WTC11 (cell line): ENCODE measurements at regions not wholly inside any gene's neighbourhood (a gene's known extent, or its start where the extent isn't known, plus 50 kb on each side); places are given as distances from the start of the nearest gene placed in this dataset.

Experiments
- ATAC-seq: fragments of 200-7000 bp; cut with Tn5 transposase; 2 replicates; pipeline ENCODE4 v1.10.0; 2021; ENCODE audit warnings: mild to moderate bottlenecking, moderate library complexity
- CTCF ChIA-PET: fragments of 300-600 bp; sonication (Branson Sonifier 250); formaldehyde crosslinking; loops from one replicate; lab custom pipeline; 2021; ENCODE audit warnings: antibody characterized with exemption; lab: Charles Lee
- POLR2A ChIA-PET: fragments of 350-600 bp; sonication (Branson Sonifier 250); formaldehyde crosslinking; loops from one replicate; lab custom pipeline; 2021; ENCODE audit warnings: antibody characterized with exemption; lab: Charles Lee
- DNase-seq: peaks from one replicate; pipeline ENCODE4 v3.0.0; 2021; ENCODE audit warnings: low spot score
- H3K27ac Mint-ChIP-seq: 2 replicates; pipeline ENCODE4 v1.8.0; 2021; ENCODE audit warnings: mixed read lengths
- H3K27me3 Mint-ChIP-seq: 2 replicates; pipeline ENCODE4 v1.8.0; 2021; ENCODE audit warnings: low read depth, mild to moderate bottlenecking, moderate library complexity, mixed read lengths
- H3K36me3 Mint-ChIP-seq: 2 replicates; pipeline ENCODE4 v1.8.0; 2021; ENCODE audit warnings: mixed read lengths
- H3K4me1 Mint-ChIP-seq: 2 replicates; pipeline ENCODE4 v1.8.0; 2022; ENCODE audit warnings: mixed read lengths
- H3K4me3 Mint-ChIP-seq: 2 replicates; pipeline ENCODE4 v1.8.0; 2021; ENCODE audit warnings: mild to moderate bottlenecking, moderate library complexity, mixed read lengths
- H3K9me3 Mint-ChIP-seq: 2 replicates; pipeline ENCODE4 v1.8.0; 2021; ENCODE audit warnings: mixed read lengths
- ATF1 ChIP-seq: sonication (generic); formaldehyde crosslinking; IDR thresholded peaks from 2 replicates; pipeline ENCODE4 v1.8.1; 2023; ENCODE audit warnings: mild to moderate bottlenecking, moderate library complexity, missing genetic modification reagents
- CREM ChIP-seq: sonication (generic); formaldehyde crosslinking; IDR thresholded peaks from 2 replicates; pipeline ENCODE4 v1.8.1; 2022; ENCODE audit warnings: mild to moderate bottlenecking, missing genetic modification reagents, moderate library complexity
- ELF4 ChIP-seq: sonication (generic); formaldehyde crosslinking; IDR thresholded peaks from 2 replicates; pipeline ENCODE4 v1.8.1; 2022; ENCODE audit warnings: low read depth, mild to moderate bottlenecking, moderate library complexity, missing genetic modification reagents
- EMX1 ChIP-seq: fragments of 250-450 bp; sonication (Bioruptor Pico); IDR thresholded peaks from 2 replicates; pipeline ENCODE4 v1.8.0; 2021; ENCODE audit warnings: mild to moderate bottlenecking
- ESRRA ChIP-seq: sonication (generic); formaldehyde crosslinking; IDR thresholded peaks from 2 replicates; pipeline ENCODE4 v1.8.1; 2022; ENCODE audit warnings: mild to moderate bottlenecking, missing genetic modification reagents, borderline replicate concordance
- FOXJ3 ChIP-seq: sonication (generic); formaldehyde crosslinking; IDR thresholded peaks from 2 replicates; pipeline ENCODE4 v1.9.0; 2021; ENCODE audit warnings: missing genetic modification reagents, mild to moderate bottlenecking, borderline replicate concordance
- FOXK1 ChIP-seq: sonication (generic); formaldehyde crosslinking; IDR thresholded peaks from 2 replicates; pipeline ENCODE4 v1.8.0; 2022; ENCODE audit warnings: mild to moderate bottlenecking, moderate library complexity, missing genetic modification reagents
- FOXP1 ChIP-seq: sonication (generic); formaldehyde crosslinking; IDR thresholded peaks from 2 replicates; pipeline ENCODE4 v1.8.0; 2022; ENCODE audit warnings: missing genetic modification reagents, mild to moderate bottlenecking, moderate library complexity, borderline replicate concordance
- RORB ChIP-seq: fragments of 250-450 bp; sonication (Bioruptor Pico); IDR thresholded peaks from 2 replicates; pipeline ENCODE4 v1.9.0; 2021; ENCODE audit warnings: mild to moderate bottlenecking
- SP1 ChIP-seq: sonication (generic); formaldehyde crosslinking; conservative IDR thresholded peaks from 2 replicates; pipeline ENCODE4 v1.8.1; 2022; ENCODE audit warnings: missing genetic modification reagents
- TEAD4 ChIP-seq: sonication (generic); formaldehyde crosslinking; IDR thresholded peaks from 2 replicates; pipeline ENCODE4 v1.8.0; 2022; ENCODE audit warnings: mild to moderate bottlenecking, missing genetic modification reagents
- ZNF121 ChIP-seq: sonication (generic); formaldehyde crosslinking; IDR thresholded peaks from 2 replicates; pipeline ENCODE4 v1.8.0; 2023; ENCODE audit warnings: missing genetic modification reagents
- ZNF263 ChIP-seq: sonication (generic); formaldehyde crosslinking; IDR thresholded peaks from 2 replicates; pipeline ENCODE4 v1.8.1; 2022; ENCODE audit warnings: low read depth, mild to moderate bottlenecking, moderate library complexity, missing genetic modification reagents
- ZNF416 ChIP-seq: fragments of 250-450 bp; sonication (Bioruptor Pico); IDR thresholded peaks from 2 replicates; pipeline ENCODE4 v1.9.0; 2021; ENCODE audit warnings: mild to moderate bottlenecking, inconsistent platforms
- TF ChIP-seq, protein P1 (sequence below): sonication (generic); formaldehyde crosslinking; conservative IDR thresholded peaks from 2 replicates; pipeline ENCODE4 v1.8.1; 2023; ENCODE audit warnings: mild to moderate bottlenecking, low read depth, missing genetic modification reagents, moderate library complexity
- TF ChIP-seq, protein P2 (sequence below): fragments of 250-450 bp; sonication (Bioruptor Pico); IDR thresholded peaks from 2 replicates; pipeline ENCODE4 v1.9.0; 2021; ENCODE audit warnings: moderate library complexity, mild to moderate bottlenecking, inconsistent platforms, borderline replicate concordance
- TF ChIP-seq, protein P3 (sequence below): sonication (generic); formaldehyde crosslinking; IDR thresholded peaks from 2 replicates; pipeline ENCODE4 v1.8.1; 2023; ENCODE audit warnings: mild to moderate bottlenecking, moderate library complexity, missing genetic modification reagents
- TF ChIP-seq, protein P4 (sequence below): sonication (generic); formaldehyde crosslinking; IDR thresholded peaks from 2 replicates; pipeline ENCODE4 v1.8.0; 2022; ENCODE audit warnings: mild to moderate bottlenecking, missing genetic modification reagents
- TF ChIP-seq, protein P5 (sequence below): fragments of 250-450 bp; sonication (Bioruptor Pico); conservative IDR thresholded peaks from 2 replicates; pipeline ENCODE4 v1.9.0; 2021; ENCODE audit warnings: mild to moderate bottlenecking
- TF ChIP-seq, protein P6 (sequence below): sonication (generic); formaldehyde crosslinking; IDR thresholded peaks from 2 replicates; pipeline ENCODE4 v1.8.0; 2023; ENCODE audit warnings: mild to moderate bottlenecking, missing genetic modification reagents

DNA sequence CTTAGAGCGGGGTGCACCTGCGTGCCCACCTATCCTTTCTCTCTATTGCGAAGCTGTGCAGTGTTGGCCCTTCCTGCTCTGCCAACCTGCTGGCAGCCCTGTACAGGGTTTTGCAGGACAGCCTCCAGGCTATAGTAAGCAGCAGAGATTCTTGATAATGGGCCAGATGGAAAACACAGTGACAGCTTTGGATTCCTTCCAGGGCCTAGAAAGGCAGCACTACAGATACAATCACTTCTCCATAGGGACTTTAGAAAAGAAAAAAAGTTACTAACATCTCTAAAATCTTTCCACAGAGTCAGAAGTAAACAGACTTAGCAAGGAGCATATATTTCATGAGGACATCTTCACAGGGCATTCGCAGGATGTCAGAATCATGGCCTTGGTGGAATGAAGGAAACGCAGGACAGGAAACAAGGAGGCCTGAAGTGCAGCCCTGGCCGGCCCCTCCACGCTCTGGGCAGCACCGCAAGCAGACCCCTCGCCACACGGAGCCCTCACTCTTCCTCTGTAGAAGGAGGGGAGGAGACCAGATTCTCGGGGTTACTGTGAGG is 172.1 kb upstream of the GAS1 start (continued):
- TF ChIP-seq FOXK1 (CRISPR knock-in tag) (no peak), FOXJ3 (no peak), SP1 (no peak), ATF1 (no peak), RORB (CRISPR knock-in tag) (no peak), FOXP1 (no peak)
- TF ChIP-seq, protein P1, sequence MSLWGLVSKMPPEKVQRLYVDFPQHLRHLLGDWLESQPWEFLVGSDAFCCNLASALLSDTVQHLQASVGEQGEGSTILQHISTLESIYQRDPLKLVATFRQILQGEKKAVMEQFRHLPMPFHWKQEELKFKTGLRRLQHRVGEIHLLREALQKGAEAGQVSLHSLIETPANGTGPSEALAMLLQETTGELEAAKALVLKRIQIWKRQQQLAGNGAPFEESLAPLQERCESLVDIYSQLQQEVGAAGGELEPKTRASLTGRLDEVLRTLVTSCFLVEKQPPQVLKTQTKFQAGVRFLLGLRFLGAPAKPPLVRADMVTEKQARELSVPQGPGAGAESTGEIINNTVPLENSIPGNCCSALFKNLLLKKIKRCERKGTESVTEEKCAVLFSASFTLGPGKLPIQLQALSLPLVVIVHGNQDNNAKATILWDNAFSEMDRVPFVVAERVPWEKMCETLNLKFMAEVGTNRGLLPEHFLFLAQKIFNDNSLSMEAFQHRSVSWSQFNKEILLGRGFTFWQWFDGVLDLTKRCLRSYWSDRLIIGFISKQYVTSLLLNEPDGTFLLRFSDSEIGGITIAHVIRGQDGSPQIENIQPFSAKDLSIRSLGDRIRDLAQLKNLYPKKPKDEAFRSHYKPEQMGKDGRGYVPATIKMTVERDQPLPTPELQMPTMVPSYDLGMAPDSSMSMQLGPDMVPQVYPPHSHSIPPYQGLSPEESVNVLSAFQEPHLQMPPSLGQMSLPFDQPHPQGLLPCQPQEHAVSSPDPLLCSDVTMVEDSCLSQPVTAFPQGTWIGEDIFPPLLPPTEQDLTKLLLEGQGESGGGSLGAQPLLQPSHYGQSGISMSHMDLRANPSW (CRISPR knock-in tag): no peak
- TF ChIP-seq, protein P2, sequence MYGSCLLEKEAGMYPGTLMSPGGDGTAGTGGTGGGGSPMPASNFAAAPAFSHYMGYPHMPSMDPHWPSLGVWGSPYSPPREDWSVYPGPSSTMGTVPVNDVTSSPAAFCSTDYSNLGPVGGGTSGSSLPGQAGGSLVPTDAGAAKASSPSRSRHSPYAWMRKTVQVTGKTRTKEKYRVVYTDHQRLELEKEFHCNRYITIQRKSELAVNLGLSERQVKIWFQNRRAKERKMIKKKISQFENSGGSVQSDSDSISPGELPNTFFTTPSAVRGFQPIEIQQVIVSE (CRISPR knock-in tag): no peak

DNA sequence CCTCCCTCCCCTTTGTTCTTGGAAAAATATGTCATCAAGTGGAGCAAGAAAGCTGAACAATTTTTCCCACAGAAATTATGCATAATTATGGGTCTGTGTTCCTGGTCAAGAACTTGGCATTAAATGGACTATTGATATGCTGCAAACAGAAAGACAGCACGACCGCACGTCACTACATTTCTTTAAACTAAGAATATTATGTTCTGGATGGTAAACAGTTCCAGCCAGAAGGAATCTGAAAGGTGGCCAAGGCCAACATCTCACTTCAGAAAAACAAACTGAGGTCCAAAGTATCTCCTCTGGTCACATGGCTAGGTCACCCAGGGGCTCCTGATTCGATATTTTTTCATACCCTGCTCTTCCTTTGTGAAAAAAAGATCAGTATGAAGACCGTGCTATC is 173.3 kb upstream of the GAS1 start:
- no peaks in the 10 kb centered on the region; the same call in 1 of the 2 replicates for H3K27me3 Mint-ChIP-seq
- no peaks in the 10 kb centered on the region for H3K4me1 Mint-ChIP-seq
- ATAC-seq (no peak), DNase-seq (no peak)
- CTCF ChIA-PET: no interaction called here
- no peak overlapping the region for H3K27ac Mint-ChIP-seq
- no peaks in the 10 kb centered on the region for H3K9me3 Mint-ChIP-seq
- no peaks in the 10 kb centered on the region for H3K36me3 Mint-ChIP-seq
- no peak overlapping the region for H3K4me3 Mint-ChIP-seq
- POLR2A ChIA-PET: no interaction called here
- TF ChIP-seq EMX1 (CRISPR knock-in tag) (no peak), ZNF416 (CRISPR knock-in tag) (no peak), CREM (CRISPR knock-in tag) (no peak), ESRRA (CRISPR knock-in tag) (no peak), FOXK1 (CRISPR knock-in tag) (no peak)
- TF ChIP-seq, protein P1 (CRISPR knock-in tag): no peak
- TF ChIP-seq, protein P3, sequence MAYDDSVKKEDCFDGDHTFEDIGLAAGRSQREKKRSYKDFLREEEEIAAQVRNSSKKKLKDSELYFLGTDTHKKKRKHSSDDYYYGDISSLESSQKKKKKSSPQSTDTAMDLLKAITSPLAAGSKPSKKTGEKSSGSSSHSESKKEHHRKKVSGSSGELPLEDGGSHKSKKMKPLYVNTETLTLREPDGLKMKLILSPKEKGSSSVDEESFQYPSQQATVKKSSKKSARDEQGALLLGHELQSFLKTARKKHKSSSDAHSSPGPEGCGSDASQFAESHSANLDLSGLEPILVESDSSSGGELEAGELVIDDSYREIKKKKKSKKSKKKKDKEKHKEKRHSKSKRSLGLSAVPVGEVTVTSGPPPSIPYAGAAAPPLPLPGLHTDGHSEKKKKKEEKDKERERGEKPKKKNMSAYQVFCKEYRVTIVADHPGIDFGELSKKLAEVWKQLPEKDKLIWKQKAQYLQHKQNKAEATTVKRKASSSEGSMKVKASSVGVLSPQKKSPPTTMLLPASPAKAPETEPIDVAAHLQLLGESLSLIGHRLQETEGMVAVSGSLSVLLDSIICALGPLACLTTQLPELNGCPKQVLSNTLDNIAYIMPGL: no peak

DNA sequence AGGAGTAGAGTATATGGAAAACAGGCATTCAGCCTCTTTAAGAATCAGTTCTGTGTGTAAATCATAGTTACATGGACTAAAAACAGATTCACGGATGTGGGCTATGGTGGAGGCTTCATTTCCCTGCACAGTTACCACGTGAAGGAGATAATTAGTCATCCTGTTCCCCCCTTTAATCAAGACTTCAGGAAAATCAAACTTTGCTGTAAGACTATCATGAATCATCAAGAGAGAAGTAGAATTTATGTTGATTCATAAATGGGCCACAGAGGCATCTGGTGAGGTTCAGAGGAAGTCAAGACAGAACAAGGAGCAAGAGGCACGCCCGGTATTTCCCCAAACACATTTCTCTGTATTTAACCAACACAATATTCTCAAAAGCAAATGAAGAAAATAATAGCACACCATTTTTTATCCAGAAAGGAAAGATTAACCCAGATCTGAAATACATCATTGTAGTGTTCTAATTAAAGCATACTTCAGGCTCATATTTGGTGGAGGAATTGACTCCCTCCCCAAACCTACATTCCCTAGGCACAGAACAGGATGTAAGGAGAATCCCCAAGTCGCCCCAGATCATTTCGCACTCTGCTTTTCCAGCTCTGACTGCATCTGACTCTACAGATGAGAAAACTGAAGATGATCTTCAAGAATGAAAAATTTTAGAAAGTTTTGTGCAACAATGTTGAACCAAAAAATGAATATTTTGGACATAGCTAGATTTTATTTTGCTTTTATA is 175.8 kb upstream of the GAS1 start:
- DNase-seq (no peak), ATAC-seq (no peak)
- no peak overlapping the region for H3K4me3 Mint-ChIP-seq
- H3K27me3 Mint-ChIP-seq: no peaks in the 10 kb centered on the region
- no peaks in the 10 kb centered on the region for H3K4me1 Mint-ChIP-seq
- no peak overlapping the region for H3K27ac Mint-ChIP-seq
- ChIA-PET CTCF (no interaction called here), POLR2A (no interaction called here)
- H3K36me3 Mint-ChIP-seq: no peaks in the 10 kb centered on the region
- H3K9me3 Mint-ChIP-seq: no peaks in the 10 kb centered on the region
- TF ChIP-seq TEAD4 (CRISPR knock-in tag) (no peak), ZNF263 (CRISPR knock-in tag) (no peak), ZNF416 (CRISPR knock-in tag) (no peak), ELF4 (CRISPR knock-in tag) (no peak), ZNF121 (CRISPR knock-in tag) (no peak)
- TF ChIP-seq, protein P4, sequence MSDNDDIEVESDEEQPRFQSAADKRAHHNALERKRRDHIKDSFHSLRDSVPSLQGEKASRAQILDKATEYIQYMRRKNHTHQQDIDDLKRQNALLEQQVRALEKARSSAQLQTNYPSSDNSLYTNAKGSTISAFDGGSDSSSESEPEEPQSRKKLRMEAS (CRISPR knock-in tag): no peak
- TF ChIP-seq, protein P5, sequence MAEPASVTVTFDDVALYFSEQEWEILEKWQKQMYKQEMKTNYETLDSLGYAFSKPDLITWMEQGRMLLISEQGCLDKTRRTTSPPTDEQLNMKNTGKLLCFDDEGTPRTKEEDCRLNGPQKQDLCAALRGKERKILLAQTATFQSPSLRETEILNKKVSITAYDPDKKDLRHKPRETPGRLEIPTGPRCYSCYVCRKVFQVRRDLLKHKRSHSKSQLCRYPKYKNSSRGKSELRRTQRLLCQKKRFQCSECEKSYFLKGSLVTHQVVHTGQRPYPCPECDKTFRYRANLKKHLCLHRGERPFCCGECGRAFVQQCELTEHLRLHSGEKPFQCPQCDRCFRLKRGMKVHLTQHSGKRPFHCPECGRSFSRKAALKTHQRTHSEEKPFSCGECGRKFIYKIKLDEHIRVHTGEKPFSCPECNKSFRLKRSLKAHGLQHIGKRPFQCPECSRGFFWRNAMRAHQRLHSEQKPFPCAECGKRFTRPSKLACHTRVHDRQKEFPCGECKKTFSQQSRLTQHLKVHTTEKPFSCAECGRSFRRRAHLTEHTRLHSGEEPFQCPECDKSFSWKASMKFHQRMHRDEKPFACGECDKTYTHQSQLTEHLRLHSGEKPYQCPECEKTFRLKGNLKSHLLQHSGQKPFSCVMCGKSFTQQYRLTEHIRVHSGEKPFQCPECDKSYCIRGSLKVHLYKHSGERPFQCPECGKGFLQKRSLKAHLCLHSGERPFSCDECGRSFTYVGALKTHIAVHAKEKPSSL (CRISPR knock-in tag): no peak
- TF ChIP-seq, protein P6, sequence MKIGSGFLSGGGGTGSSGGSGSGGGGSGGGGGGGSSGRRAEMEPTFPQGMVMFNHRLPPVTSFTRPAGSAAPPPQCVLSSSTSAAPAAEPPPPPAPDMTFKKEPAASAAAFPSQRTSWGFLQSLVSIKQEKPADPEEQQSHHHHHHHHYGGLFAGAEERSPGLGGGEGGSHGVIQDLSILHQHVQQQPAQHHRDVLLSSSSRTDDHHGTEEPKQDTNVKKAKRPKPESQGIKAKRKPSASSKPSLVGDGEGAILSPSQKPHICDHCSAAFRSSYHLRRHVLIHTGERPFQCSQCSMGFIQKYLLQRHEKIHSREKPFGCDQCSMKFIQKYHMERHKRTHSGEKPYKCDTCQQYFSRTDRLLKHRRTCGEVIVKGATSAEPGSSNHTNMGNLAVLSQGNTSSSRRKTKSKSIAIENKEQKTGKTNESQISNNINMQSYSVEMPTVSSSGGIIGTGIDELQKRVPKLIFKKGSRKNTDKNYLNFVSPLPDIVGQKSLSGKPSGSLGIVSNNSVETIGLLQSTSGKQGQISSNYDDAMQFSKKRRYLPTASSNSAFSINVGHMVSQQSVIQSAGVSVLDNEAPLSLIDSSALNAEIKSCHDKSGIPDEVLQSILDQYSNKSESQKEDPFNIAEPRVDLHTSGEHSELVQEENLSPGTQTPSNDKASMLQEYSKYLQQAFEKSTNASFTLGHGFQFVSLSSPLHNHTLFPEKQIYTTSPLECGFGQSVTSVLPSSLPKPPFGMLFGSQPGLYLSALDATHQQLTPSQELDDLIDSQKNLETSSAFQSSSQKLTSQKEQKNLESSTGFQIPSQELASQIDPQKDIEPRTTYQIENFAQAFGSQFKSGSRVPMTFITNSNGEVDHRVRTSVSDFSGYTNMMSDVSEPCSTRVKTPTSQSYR (CRISPR knock-in tag): no peak
